MM.1S (cell line): ENCODE measurements at regions not wholly inside any gene's neighbourhood (a gene's known extent, or its start where the extent isn't known, plus 50 kb on each side); places are given as distances from the start of the nearest gene placed in this dataset.

Experiments
- EZH2 ChIP-seq: fragments of 300-600 bp; sonication (generic); optimal IDR thresholded peaks from 2 replicates; pipeline ENCODE3; 2017; ENCODE audit warnings: low read depth, mild to moderate bottlenecking, antibody characterized with exemption, low read length, mixed read lengths
- TF ChIP-seq, protein P1 (sequence below): fragments of 300-600 bp; sonication (generic); IDR thresholded peaks from 2 replicates; pipeline ENCODE4 v1.5.1; 2016; ENCODE audit warnings: antibody characterized with exemption, low read length, mixed read lengths

- TF ChIP-seq, protein P1, sequence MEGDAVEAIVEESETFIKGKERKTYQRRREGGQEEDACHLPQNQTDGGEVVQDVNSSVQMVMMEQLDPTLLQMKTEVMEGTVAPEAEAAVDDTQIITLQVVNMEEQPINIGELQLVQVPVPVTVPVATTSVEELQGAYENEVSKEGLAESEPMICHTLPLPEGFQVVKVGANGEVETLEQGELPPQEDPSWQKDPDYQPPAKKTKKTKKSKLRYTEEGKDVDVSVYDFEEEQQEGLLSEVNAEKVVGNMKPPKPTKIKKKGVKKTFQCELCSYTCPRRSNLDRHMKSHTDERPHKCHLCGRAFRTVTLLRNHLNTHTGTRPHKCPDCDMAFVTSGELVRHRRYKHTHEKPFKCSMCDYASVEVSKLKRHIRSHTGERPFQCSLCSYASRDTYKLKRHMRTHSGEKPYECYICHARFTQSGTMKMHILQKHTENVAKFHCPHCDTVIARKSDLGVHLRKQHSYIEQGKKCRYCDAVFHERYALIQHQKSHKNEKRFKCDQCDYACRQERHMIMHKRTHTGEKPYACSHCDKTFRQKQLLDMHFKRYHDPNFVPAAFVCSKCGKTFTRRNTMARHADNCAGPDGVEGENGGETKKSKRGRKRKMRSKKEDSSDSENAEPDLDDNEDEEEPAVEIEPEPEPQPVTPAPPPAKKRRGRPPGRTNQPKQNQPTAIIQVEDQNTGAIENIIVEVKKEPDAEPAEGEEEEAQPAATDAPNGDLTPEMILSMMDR = no peak
- TF ChIP-seq EZH2 = no peak
These were observed 97.8 kb upstream of the KLHL14 start for GRCh38 chr18:32870611-32871010.
